ENCODE measurements at regions not wholly inside any gene's neighbourhood (a gene's known extent, or its start where the extent isn't known, plus 50 kb on each side); places are given as distances from the start of the nearest gene placed in this dataset.

DNA sequence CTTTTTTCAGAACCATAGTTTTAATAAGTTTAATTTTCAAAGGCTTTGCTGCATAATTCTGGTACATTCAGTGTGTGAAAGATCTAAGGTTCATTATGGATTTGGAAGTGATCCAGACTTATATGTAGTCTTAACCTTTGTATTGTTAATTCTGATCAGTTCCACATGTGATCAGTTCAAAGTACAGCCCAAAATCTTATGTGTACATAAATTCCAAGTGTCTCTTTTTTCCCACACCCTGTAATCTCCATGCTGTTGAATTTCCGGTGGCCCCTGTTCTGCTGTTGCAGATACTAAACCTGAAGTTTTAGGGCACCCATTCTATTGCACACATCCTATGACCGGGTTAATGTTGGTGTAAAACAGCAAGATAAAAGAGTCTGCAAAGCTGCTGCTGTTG, 1147.5 kb upstream of the CDH8 start:
- TF ChIP-seq, protein P1, sequence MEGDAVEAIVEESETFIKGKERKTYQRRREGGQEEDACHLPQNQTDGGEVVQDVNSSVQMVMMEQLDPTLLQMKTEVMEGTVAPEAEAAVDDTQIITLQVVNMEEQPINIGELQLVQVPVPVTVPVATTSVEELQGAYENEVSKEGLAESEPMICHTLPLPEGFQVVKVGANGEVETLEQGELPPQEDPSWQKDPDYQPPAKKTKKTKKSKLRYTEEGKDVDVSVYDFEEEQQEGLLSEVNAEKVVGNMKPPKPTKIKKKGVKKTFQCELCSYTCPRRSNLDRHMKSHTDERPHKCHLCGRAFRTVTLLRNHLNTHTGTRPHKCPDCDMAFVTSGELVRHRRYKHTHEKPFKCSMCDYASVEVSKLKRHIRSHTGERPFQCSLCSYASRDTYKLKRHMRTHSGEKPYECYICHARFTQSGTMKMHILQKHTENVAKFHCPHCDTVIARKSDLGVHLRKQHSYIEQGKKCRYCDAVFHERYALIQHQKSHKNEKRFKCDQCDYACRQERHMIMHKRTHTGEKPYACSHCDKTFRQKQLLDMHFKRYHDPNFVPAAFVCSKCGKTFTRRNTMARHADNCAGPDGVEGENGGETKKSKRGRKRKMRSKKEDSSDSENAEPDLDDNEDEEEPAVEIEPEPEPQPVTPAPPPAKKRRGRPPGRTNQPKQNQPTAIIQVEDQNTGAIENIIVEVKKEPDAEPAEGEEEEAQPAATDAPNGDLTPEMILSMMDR (IDR thresholded peaks at IDR 0.05; ENCODE audit: insufficient read depth, low read depth, low read length): no peak
- DNase-seq (ENCODE audit: low read depth): no peak
- H3K4me3 ChIP-seq (ENCODE audit: low read depth, low read length): no peak overlapping the region

DNA sequence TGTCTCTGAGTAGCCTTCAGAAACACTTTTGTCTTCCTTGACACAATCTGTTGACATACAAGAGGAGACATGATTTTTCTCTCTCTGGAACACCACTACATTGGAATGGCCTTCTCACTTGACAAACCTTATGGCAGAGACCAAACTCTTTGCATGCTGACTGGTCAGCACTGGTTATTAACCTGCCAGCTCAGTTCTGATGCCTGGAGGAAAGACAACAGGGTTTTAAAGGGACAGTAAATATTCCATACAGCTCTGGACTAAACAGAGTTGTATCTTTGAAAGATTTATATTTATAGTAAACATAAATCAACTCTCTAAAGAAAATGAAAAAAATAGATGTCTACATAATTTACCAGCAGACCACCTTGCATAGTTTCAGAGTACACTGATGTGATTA, 1139.1 kb upstream of the CDH8 start:
- H3K4me3 ChIP-seq (ENCODE audit: low read depth, low read length): no peak overlapping the region
- TF ChIP-seq, protein P1 (IDR thresholded peaks at IDR 0.05; ENCODE audit: insufficient read depth, low read depth, low read length): no peak
- no peak for DNase-seq (ENCODE audit: low read depth)

DNA sequence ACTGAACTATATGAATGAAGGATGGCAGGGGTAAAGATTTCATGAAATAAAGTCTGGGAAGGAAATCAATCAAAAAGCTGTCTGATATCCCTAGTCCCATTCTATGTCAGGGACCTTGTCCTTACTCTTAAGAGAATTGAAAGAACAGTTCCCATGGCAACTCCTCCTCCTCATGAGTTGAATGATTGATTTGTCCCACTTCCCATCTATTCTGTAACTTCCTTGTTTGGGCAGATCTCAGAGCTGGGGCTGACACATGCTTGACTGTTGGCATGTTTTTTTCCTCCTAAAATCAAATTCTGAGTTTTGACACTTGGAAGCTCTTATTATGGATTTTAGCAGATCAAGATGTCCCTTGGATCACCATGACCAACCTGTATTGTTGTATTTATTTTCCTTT, 1138.6 kb upstream of the CDH8 start:
- DNase-seq (ENCODE audit: low read depth): no peak
- H3K4me3 ChIP-seq (ENCODE audit: low read depth, low read length): no peak overlapping the region
- TF ChIP-seq, protein P1 (IDR thresholded peaks at IDR 0.05; ENCODE audit: insufficient read depth, low read depth, low read length): no peak

DNA sequence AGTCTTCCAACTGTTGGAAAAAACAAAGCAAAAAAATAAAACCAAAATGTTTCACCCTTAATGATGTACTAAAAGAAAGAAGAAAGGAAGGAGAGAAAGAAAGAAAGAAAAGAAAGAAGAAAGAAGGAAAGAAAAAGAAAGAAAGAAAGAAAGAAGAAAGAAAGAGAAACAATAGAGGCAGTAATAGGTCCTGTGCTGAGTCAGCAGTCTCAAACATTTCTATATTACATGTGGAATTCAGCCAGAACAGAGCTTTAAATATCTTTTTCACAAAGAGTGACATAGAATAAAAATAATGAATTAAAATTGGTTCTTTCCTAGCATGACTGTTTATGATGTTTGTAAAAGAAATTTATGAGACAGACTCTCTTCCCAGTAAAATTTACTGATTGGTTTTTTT, 1135.3 kb upstream of the CDH8 start:
- TF ChIP-seq, protein P1 (IDR thresholded peaks at IDR 0.05; ENCODE audit: insufficient read depth, low read depth, low read length): no peak
- no peak for DNase-seq (ENCODE audit: low read depth)
- no peak overlapping the region for H3K4me3 ChIP-seq (ENCODE audit: low read depth, low read length)

DNA sequence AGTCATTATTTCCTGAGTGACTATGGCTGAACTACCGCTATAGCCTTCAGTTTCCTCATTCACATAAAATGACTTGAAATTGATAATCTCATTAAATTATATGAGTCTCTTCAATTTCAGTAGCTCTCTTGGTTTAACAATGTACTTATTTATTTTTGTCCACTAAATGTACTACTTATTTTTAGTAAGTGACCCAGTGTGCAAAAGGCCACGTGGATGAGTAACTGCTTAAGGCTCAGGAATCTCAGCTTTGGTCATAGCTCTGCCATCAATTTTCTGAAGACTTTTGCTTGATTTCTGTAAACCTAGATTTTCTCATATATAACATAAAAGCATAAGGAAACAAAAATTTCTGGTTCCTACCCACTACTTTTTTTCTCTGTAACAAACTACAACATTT, 1132.9 kb upstream of the CDH8 start:
- H3K4me3 ChIP-seq (ENCODE audit: low read depth, low read length): no peak overlapping the region
- TF ChIP-seq, protein P1 (IDR thresholded peaks at IDR 0.05; ENCODE audit: insufficient read depth, low read depth, low read length): no peak
- no peak for DNase-seq (ENCODE audit: low read depth)

DNA sequence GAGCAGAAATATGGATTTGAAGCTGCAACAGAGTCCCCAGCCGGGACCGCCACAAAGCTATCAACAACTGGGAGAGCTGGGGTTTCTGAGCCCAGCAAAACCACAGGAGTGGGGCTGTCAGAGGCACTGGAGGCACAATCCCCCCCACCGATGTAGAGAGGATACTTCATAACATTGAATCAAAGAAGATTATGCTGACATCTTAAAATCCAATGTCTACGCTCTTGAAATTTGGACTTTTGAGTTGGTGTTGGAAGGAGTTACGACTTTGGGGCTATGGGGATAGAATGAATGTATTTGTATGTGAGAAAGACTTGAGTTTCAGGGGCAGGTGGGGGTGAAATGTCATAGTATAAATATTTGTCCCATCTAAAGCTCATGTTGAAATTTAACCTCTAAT, 1121.6 kb upstream of the CDH8 start:
- DNase-seq (ENCODE audit: low read depth): no peak
- TF ChIP-seq, protein P1 (IDR thresholded peaks at IDR 0.05; ENCODE audit: insufficient read depth, low read depth, low read length): no peak
- no peak overlapping the region for H3K4me3 ChIP-seq (ENCODE audit: low read depth, low read length)

DNA sequence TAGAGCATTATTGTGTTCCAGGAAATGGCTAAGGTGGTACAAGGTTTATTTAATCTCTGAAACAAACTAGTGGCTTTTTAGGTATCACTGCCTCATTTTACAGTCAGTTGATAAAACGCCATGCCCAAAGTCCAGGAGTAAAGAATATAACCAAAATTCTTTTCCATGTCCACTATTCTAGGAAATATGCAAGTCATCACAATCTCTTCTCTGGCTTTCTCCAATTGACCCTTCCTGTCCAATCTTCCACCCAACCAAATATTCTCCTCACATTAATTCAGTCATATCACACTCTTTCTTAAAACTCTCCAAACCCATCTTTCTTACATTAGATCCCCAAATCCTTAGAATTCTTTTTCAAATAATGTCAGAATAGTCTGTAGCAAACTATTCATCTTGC, 1110.0 kb upstream of the CDH8 start:
- DNase-seq (ENCODE audit: low read depth): no peak
- H3K4me3 ChIP-seq (ENCODE audit: low read depth, low read length): no peak overlapping the region
- TF ChIP-seq, protein P1 (IDR thresholded peaks at IDR 0.05; ENCODE audit: insufficient read depth, low read depth, low read length): no peak

Measured in fibroblast of villous mesenchyme (primary cell).